GM19328 (cell line): ENCODE measurements at regions not wholly inside any gene's neighbourhood (a gene's known extent, or its start where the extent isn't known, plus 50 kb on each side); places are given as distances from the start of the nearest gene placed in this dataset.

ENCODE experiments used
- ATAC-seq: cut with Tn5 transposase; IDR thresholded peaks from one replicate; pipeline ENCODE4 v1.9.1; 2021; ENCODE audit warnings: mild to moderate bottlenecking, moderate library complexity; ENCODE audit not compliant: unreplicated experiment

GRCh38 chr9:1738511-1739100 is 276.5 kb upstream of the SMARCA2 start:
- ATAC-seq, result no peak

DNA sequence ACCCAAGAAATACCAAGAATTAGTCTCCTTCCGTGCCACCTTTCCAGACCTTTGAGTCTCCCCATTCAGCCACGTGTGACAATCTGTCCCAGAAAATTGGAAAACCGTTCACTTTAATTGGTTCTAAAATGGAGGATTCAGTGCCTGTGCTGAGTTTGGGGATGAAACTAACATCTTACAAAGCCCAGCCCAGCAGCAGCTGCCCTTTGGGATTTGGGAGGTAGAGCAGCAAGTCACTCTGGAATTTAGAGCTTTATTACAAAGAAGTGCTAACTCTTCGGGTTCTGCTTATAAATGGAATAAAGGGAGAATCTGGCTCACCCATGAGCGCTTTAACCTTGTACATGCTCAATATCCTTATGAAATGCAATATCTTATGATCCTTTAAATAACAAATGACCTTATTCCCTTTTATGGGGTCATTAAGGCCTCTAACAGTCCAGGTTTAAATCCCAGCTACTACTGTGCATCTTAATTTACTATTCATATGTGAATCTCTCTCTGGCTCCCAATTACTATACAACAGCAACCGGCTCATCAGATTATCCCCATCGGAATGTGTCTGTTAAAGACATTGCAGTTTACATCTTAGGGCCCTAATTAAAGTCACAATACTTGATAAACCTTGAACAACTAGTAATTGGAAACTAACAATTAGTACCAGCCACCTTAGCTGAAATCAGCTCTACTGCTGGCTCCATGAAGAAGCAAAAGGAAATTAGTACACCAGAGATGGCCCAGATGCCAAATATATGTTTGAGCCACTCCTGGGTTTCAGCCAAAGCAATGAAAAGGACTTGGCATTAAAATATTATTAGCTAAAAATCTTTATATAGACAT is 271.8 kb upstream of the SMARCA2 start:
- no peak for ATAC-seq

DNA sequence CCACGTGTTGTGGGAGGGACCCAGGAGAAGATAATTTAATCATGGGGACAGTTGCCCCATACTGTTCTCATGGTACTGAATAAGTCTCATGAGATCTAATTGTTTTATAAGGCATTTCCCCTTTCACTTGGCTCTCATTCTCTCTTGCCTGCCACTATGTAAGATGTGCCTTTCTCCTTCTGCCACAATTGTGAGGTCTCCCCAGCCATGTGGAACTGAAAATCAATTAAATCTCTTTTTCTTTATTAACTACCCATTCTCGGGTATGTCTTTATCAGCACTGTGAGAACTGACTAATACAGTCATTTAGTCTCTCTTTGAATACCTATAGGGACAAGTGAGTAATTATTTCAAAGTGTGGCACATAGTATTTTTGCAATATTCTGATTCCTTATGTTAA is 269.2 kb upstream of the SMARCA2 start:
- ATAC-seq, result no peak

DNA sequence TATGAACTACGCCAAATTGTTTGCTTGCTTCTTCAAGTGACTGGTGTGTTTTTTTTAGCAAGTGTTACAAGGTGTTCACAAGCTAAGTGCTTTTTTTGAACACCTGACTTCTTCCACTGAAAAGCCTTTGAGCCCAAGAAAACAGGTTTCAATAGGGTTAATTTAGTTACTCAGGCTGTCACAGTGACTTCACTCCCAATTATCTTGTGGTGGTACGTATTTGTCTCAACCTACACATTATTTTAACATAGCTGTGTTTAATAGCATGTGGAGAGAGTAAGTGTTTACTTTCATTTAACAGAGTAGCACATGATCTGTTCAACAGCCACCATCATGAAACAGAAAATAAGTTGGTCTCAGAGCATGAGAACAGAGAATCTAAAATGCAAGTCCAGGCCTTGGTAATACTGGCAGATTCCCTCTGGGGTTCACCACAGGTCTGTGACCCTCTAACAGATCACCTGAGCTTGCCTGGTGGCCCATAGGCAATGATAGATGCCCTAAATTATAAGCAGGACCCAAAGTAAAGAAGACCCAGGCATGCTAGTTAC is 267.7 kb upstream of the SMARCA2 start:
- no peak for ATAC-seq

DNA sequence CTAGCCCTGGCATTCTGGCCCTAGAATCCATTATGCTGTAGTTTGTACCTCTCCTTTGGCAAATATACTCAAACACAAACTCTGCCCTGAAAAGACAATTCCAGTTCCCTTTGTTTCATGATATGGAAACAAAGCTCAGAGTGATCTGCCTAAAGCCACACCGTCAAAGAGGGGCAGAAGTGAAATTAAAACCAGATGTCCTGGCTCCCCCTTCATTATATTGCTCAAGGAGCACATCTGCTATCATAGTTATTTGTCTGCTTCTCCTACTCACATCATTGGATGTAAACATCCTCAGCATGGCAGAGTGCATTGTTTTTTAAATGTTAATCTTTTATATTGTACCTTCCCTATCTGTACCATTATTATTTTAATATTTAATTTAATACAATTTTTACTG is 266.7 kb upstream of the SMARCA2 start:
- no peak for ATAC-seq

- no peak for ATAC-seq
Observed at GRCh38 chr9:1757186-1757585, 258.0 kb upstream of the SMARCA2 start.

GRCh38 chr9:1759009-1759408 is 256.1 kb upstream of the SMARCA2 start:
- ATAC-seq, result peak; percentile 87

GRCh38 chr9:1759771-1760300 is 255.3 kb upstream of the SMARCA2 start:
- ATAC-seq, result no peak

GRCh38 chr9:1761807-1762206 is 253.3 kb upstream of the SMARCA2 start:
- no peak for ATAC-seq

DNA sequence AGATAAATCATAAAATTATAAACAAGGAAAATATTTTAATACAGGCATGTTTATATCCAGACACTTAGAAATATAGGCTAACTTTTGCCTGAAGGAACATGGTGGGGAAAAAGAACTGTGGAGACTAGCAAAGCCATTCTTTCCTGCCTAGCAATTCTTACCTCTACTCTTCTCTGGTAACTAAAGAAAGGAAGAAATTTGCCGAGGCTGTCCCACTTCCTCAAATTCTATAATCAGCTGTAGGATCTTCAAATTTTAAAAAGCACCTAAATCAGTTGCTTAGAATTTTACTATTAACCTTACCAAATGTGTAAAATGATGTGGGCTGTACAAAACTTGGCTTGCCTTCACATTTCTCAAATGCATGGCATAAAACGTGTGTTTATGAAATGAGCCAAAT is 249.1 kb upstream of the SMARCA2 start:
- ATAC-seq, result no peak

DNA sequence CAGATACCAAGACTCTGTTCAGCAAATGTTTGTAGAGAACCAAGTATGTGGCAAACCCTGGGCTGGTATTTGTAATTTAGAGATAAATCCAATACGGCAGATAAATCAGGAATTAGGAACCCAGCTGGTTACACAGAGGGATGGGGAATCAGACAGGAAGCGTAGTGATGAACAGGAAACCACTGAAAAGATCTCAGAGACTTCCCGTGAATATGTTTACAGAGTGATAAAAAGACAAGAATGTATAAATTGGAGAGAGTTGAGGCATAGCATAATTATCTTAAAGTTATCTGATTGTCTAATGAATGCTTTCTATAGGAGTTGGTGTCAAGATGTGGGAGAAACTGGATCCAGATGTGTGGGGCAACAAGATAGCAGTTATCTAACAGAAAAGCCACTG is 246.6 kb upstream of the SMARCA2 start:
- no peak for ATAC-seq

DNA sequence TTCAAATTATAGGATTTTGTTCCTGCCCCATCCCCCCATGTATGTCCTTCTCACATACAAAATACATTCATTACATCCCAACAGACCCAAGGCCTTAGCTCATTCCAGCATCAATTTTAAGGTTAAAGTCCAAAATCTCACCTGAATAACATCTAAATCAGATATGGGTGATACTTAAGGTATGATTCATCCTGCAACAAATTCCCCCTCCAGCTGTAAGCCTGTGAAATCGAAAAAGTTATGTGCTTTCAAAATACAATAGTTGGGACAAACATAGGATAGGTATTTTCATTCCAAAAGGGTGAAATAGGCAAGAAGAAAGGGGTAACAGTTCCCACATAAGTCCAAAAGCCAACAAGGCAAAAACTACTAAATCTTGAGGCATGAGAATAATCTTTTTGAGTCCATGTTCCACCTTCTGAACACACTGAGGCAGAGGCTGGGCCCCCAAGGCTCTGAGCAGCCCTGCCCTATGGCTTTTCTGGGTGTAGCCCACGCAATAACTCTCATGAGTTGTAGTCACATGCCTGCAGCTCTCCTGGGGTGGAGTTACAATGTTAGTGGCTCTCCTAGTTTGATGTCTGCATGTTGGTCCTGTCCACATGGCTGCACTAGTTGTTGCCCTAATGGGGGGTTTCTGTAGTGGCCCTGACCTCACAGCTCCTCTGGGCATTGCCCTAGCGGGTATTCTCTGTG is 243.9 kb upstream of the SMARCA2 start:
- no peak for ATAC-seq

GRCh38 chr9:1775230-1775629 is 239.9 kb upstream of the SMARCA2 start:
- ATAC-seq, result no peak

DNA sequence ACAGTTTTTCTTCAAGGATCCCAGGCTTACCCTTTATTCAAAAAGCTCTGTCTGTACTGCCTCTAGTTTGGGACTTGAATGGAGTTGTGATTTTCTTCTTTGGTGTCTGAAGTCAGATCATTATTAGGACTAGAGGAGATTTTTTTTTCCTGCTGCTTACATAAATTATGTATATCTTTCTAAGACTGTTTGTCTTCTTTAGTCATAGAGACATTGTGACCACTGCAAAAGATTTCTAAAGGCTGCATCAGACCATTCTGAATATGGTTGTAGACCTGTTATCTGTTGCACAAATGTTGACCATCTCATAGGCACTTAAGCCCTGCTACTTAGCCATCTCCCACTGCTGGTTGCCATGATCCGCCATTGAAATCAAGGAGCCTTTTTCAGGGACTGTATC is 238.5 kb upstream of the SMARCA2 start:
- no peak for ATAC-seq

GRCh38 chr9:1791191-1791590 is 224.0 kb upstream of the SMARCA2 start:
- no peak for ATAC-seq

DNA sequence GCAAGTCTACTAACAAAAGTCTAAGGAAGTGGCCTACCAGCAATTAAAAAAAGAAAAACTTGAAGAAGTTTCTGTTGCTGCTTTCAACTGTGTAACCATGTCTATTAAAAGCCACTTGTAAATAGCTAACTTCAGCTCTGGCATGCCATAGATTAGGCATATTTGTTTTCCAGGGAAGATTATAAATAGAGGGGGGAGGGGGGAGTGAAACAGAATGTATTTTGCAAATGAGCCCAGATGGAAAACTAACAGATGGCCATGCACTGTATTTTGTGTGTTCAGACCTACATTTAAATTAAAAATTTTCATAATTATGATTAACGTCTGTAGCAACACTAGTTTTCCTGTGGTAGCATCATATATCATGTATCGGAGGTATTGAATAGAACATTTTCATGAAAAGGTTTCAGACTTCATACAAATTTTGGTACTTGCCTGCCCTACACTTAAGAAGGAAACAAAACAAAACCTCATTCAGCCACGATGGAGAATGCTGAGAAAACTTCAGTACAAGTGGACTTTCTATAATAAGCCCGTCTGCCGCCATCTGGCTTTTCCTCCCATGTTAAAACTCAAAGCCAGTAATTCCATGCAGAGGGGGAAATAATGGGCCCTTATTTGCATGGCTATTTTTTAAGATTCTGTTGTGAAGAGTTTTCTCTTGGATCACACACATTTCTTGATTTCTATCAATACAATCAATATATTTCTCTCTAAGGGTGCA is 220.4 kb upstream of the SMARCA2 start:
- ATAC-seq, result no peak

DNA sequence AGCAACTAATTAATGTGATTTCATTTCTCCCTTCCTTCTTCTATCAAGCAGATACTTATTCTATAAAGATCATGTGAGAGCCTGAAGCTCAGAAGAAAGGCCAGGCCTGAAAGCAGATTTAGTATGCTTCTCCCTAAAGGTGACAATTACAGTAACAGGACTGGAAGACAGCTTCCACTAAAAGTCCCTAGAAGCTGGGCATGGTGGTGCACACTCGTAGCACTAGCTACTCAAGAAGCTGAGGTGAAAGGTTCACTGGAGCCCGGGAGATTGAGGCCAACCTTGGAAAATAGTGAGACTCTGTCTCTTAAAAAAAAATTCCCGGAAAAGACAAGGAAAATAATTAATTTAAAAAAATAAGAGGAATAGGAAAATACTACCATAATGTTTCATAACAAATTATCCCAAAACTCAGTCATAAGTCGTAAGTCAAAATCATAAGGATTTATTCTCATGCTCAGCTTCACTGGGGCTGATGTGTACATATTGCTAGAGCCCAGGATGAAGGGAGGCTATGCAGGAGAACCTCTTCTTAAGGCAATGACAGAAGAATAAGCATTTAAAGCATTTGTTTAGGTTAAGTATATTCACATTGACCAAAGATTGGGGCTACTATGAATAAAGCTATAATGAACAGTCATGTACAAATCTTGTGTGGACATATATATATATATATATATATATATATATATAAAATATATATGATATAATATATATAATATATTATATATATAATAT is 210.8 kb upstream of the SMARCA2 start:
- ATAC-seq, result no peak

DNA sequence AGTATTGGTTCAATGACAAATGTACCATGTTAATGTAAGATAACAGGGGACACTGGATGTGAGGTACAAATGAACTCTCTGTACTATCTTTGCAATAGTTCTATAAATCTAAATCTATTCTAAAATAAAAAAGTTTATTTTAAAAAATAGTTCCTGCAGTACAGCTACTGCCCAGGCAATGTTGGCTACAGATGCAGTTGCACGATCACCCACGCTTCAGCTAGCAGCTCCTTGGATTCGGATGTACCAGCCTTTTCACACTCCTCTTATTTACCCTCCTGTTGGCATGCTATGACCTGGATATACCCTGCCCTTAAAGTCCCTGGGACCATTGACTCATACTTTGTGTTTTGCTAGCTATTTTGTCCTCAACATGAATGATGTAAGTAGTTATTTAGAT is 185.4 kb upstream of the SMARCA2 start:
- ATAC-seq, result no peak

- ATAC-seq, result no peak
Observed at GRCh38 chr9:1832960-1833359, 182.2 kb upstream of the SMARCA2 start.

GRCh38 chr9:1837453-1838084 is 177.6 kb upstream of the SMARCA2 start:
- no peak for ATAC-seq
